ENCODE measurements at regions not wholly inside any gene's neighbourhood (a gene's known extent, or its start where the extent isn't known, plus 50 kb on each side); places are given as distances from the start of the nearest gene placed in this dataset.

GRCh38 chr18:73893880-73894279 lies 253.8 kb downstream of the FBXO15 start:
- TF ChIP-seq CTCF (IDR thresholded peaks at IDR 0.05; ENCODE audit: low read depth, low read length) = no peak
- DNase-seq (ENCODE audit: extremely low read depth, low read depth) = no peak

GRCh38 chr18:73891572-73892421 lies 255.8 kb downstream of the FBXO15 start:
- no peak for TF ChIP-seq CTCF (IDR thresholded peaks at IDR 0.05; ENCODE audit: low read depth, low read length)
- no peak for DNase-seq (ENCODE audit: extremely low read depth, low read depth)

GRCh38 chr18:73888565-73888964 lies 259.1 kb downstream of the FBXO15 start:
- no peak for TF ChIP-seq CTCF (IDR thresholded peaks at IDR 0.05; ENCODE audit: low read depth, low read length)
- no peak for DNase-seq (ENCODE audit: extremely low read depth, low read depth)

- DNase-seq (ENCODE audit: extremely low read depth, low read depth) = no peak
- TF ChIP-seq CTCF (IDR thresholded peaks at IDR 0.05; ENCODE audit: low read depth, low read length) = no peak
These were observed 259.8 kb downstream of the FBXO15 start for GRCh38 chr18:73887801-73888200.

GRCh38 chr18:73884868-73885267 lies 262.8 kb downstream of the FBXO15 start:
- no peak for DNase-seq (ENCODE audit: extremely low read depth, low read depth)
- no peak for TF ChIP-seq CTCF (IDR thresholded peaks at IDR 0.05; ENCODE audit: low read depth, low read length)

- no peak for TF ChIP-seq CTCF (IDR thresholded peaks at IDR 0.05; ENCODE audit: low read depth, low read length)
- DNase-seq (ENCODE audit: extremely low read depth, low read depth) = no peak
These were observed 266.2 kb downstream of the FBXO15 start for GRCh38 chr18:73881396-73881917.

GRCh38 chr18:73880387-73880786 lies 267.2 kb downstream of the FBXO15 start:
- DNase-seq (ENCODE audit: extremely low read depth, low read depth) = no peak
- no peak for TF ChIP-seq CTCF (IDR thresholded peaks at IDR 0.05; ENCODE audit: low read depth, low read length)
